H1 (cell line): ENCODE measurements at regions not wholly inside any gene's neighbourhood (a gene's known extent, or its start where the extent isn't known, plus 50 kb on each side); places are given as distances from the start of the nearest gene placed in this dataset.

Source experiments
- CTCF ChIA-PET: fragments of 300-600 bp; sonication (Branson Sonifier 250); formaldehyde crosslinking; loops from one replicate; lab custom pipeline; 2021; ENCODE audit not compliant: partially characterized antibody; lab: Charles Lee
- POLR2A ChIA-PET: fragments of 300-600 bp; sonication (Branson Sonifier 250); formaldehyde crosslinking; loops from one replicate; lab custom pipeline; 2021; ENCODE audit warnings: inconsistent platforms; ENCODE audit not compliant: partially characterized antibody; lab: Charles Lee
- DNase-seq, 2 experiments: peaks; one replicate each; pipeline versions ENCODE4 v3.0.0 to v3.0.0-alpha.2; 2010 to 2022; ENCODE audit warnings: low spot score in 2 of 2, low read depth in 1 of 2, mixed read lengths in 1 of 2
- FAIRE-seq: peaks from 2 replicates; lab custom pipeline; 2011; peaks lifted over from hg19 to GRCh38; lab: Jason Lieb, UNC
- H2AFZ ChIP-seq: 2 replicates; pipeline ENCODE4 v1.8.1; 2012; ENCODE audit warnings: low read length, inconsistent platforms
- H2AK5ac ChIP-seq: 2 replicates; pipeline ENCODE4 v1.6.1; 2013; ENCODE audit warnings: low read depth, low read length
- H2BK120ac ChIP-seq: replicated peaks from 2 replicates; pipeline ENCODE3; 2013; ENCODE audit warnings: low read depth, low read length, inconsistent platforms
- H2BK12ac ChIP-seq: 2 replicates; pipeline ENCODE4 v1.6.1; 2013; ENCODE audit warnings: low read depth, low read length
- H2BK15ac ChIP-seq: 2 replicates; pipeline ENCODE4 v1.6.1; 2013; ENCODE audit warnings: low read length
- H2BK20ac ChIP-seq: 2 replicates; pipeline ENCODE4 v1.6.1; 2013; ENCODE audit warnings: low read length
- H2BK5ac ChIP-seq: 2 replicates; pipeline ENCODE4 v1.6.1; 2013; ENCODE audit warnings: low read depth, low read length
- H3K14ac ChIP-seq: 2 replicates; pipeline ENCODE4 v1.6.1; 2013; ENCODE audit warnings: inconsistent platforms; ENCODE audit not compliant: insufficient read length
- H3K18ac ChIP-seq: 2 replicates; pipeline ENCODE4 v1.6.1; 2013; ENCODE audit warnings: low read length; ENCODE audit errors: extremely low read depth
- H3K23ac ChIP-seq: 2 replicates; pipeline ENCODE4 v1.6.1; 2013; ENCODE audit warnings: inconsistent platforms; ENCODE audit not compliant: insufficient read length
- H3K23me2 ChIP-seq: 2 replicates; pipeline ENCODE4 v1.6.1; 2013; ENCODE audit warnings: low read depth, low read length
- H3K27ac ChIP-seq: 2 replicates; pipeline ENCODE4 v1.6.1; 2011; ENCODE audit warnings: low read depth, low read length, inconsistent platforms
- H3K27me3 ChIP-seq, 4 experiments: replicated peaks in 1 of 4; 1 replicate in 1 of 4; 2 replicates in 3 of 4; pipeline versions ENCODE4 v1.6.1 to v1.8.1; 2011 to 2013; ENCODE audit warnings: low read length in 3 of 4, mild to moderate bottlenecking in 3 of 4, inconsistent platforms in 2 of 4, mixed read lengths in 2 of 4, moderate library complexity in 1 of 4; ENCODE audit not compliant: control insufficient read depth in 3 of 4, insufficient read depth in 3 of 4; ENCODE audit errors: extremely low read depth in 1 of 4
- H3K36me3 ChIP-seq, 4 experiments: 2 replicates each; pipeline versions ENCODE4 v1.6.1 to v1.8.1; 2011 to 2013; ENCODE audit warnings: mild to moderate bottlenecking in 4 of 4, low read length in 3 of 4, moderate library complexity in 2 of 4, control low read depth in 1 of 4, inconsistent platforms in 1 of 4; ENCODE audit not compliant: insufficient read depth in 4 of 4, control insufficient read depth in 2 of 4
- H3K4ac ChIP-seq: replicated peaks from 2 replicates; pipeline ENCODE3; 2013; ENCODE audit warnings: low read length, low read depth, mixed read lengths, inconsistent platforms; ENCODE audit not compliant: insufficient read length
- H3K4me1 ChIP-seq, 4 experiments: replicated peaks in 1 of 4; 1 replicate in 1 of 4; 2 replicates in 3 of 4; pipeline versions ENCODE4 v1.6.1 to v1.8.1; 2011 to 2013; ENCODE audit warnings: low read length in 3 of 4, inconsistent platforms in 2 of 4, mixed read lengths in 1 of 4; ENCODE audit not compliant: insufficient read depth in 4 of 4, control insufficient read depth in 3 of 4
- H3K4me2 ChIP-seq, 2 experiments: 2 replicates each; pipeline versions ENCODE4 v1.6.1 to v1.8.1; 2011 to 2013; ENCODE audit warnings: low read depth in 2 of 2, low read length in 2 of 2, control low read depth in 1 of 2, inconsistent platforms in 1 of 2, mild to moderate bottlenecking in 1 of 2; ENCODE audit not compliant: insufficient read depth in 1 of 2
- H3K4me3 ChIP-seq, 4 experiments: fragments of 200-600, 300-600 bp in 1 of 4; sonication (generic), shearing (Covaris generic), sonication (Bioruptor Twin) in 1 of 4; 2 replicates each; pipeline versions ENCODE4 v1.5.1 to v1.8.1; 2011 to 2016; ENCODE audit warnings: low read length in 4 of 4, low read depth in 3 of 4, control low read depth in 2 of 4, inconsistent platforms in 2 of 4, mild to moderate bottlenecking in 2 of 4, mixed read lengths in 1 of 4, moderate library complexity in 1 of 4; ENCODE audit not compliant: insufficient read depth in 2 of 4; ENCODE audit errors: extremely low read depth in 1 of 4
- H3K56ac ChIP-seq: replicated peaks from 2 replicates; pipeline ENCODE3; 2013; ENCODE audit warnings: low read depth, mild to moderate bottlenecking, mixed read lengths, low read length, inconsistent platforms; ENCODE audit not compliant: insufficient read length
- H3K79me1 ChIP-seq: 2 replicates; pipeline ENCODE4 v1.6.1; 2013; ENCODE audit warnings: low read depth, low read length, control low read depth
- H3K79me2 ChIP-seq, 2 experiments: 2 replicates each; pipeline versions ENCODE4 v1.6.1 to v1.8.1; 2012 to 2013; ENCODE audit warnings: low read length in 2 of 2, mild to moderate bottlenecking in 2 of 2, inconsistent platforms in 1 of 2; ENCODE audit not compliant: insufficient read depth in 2 of 2, control insufficient read depth in 1 of 2
- H3K9ac ChIP-seq, 4 experiments: replicated peaks in 1 of 4; 1 replicate in 1 of 4; 2 replicates in 3 of 4; pipeline versions ENCODE4 v1.6.1 to v1.8.1; 2011 to 2013; ENCODE audit warnings: low read depth in 3 of 4, low read length in 3 of 4, control low read depth in 2 of 4, mild to moderate bottlenecking in 2 of 4, moderate library complexity in 2 of 4, inconsistent platforms in 1 of 4; ENCODE audit errors: extremely low read depth in 1 of 4
- H3K9me3 ChIP-seq, 2 experiments: 2 replicates each; pipeline versions ENCODE4 v1.6.1 to v1.8.1; 2012 to 2013; ENCODE audit warnings: mild to moderate bottlenecking in 2 of 2, moderate library complexity in 2 of 2, control low read depth in 1 of 2, inconsistent platforms in 1 of 2, low read depth in 1 of 2, low read length in 1 of 2, mixed read lengths in 1 of 2; ENCODE audit not compliant: insufficient read depth in 2 of 2
- H4K20me1 ChIP-seq, 2 experiments: replicated peaks in 1 of 2; 2 replicates each; pipeline versions ENCODE3 to v1.8.1; 2011 to 2013; ENCODE audit warnings: inconsistent platforms in 2 of 2, low read length in 2 of 2, mild to moderate bottlenecking in 1 of 2; ENCODE audit not compliant: insufficient read depth in 2 of 2, control insufficient read depth in 1 of 2
- H4K5ac ChIP-seq: 2 replicates; pipeline ENCODE4 v1.6.1; 2013; ENCODE audit warnings: low read length, low read depth, mixed read lengths, inconsistent platforms; ENCODE audit not compliant: insufficient read length
- H4K8ac ChIP-seq: 2 replicates; pipeline ENCODE4 v1.8.0; 2013; ENCODE audit warnings: mild to moderate bottlenecking, moderate library complexity, low read length, inconsistent platforms; ENCODE audit not compliant: insufficient read depth; ENCODE audit errors: extremely low read depth
- H4K91ac ChIP-seq: replicated peaks from 2 replicates; pipeline ENCODE3; 2013; ENCODE audit warnings: low read length, mixed read lengths, inconsistent platforms; ENCODE audit not compliant: insufficient read length
- CTBP2 ChIP-seq: IDR thresholded peaks from 2 replicates; pipeline ENCODE4 v1.7.0; 2011; ENCODE audit warnings: borderline replicate concordance, mild to moderate bottlenecking, moderate library complexity, mixed read lengths, low read length; ENCODE audit not compliant: insufficient read depth, insufficient read length
- EP300 ChIP-seq, 2 experiments: IDR thresholded peaks; 1 replicate in 1 of 2; 2 replicates in 1 of 2; pipeline ENCODE4 v1.6.1; 2011 to 2012; ENCODE audit warnings: low read depth in 2 of 2, low read length in 2 of 2, mild to moderate bottlenecking in 2 of 2, borderline replicate concordance in 1 of 2, inconsistent platforms in 1 of 2, moderate library complexity in 1 of 2
- EZH2 ChIP-seq: fragments of 200-600 bp; sonication (generic); IDR thresholded peaks from 2 replicates; pipeline ENCODE4 v1.7.1; 2012; ENCODE audit warnings: low read depth, mild to moderate bottlenecking, moderate library complexity, low read length, inconsistent platforms; ENCODE audit not compliant: severe bottlenecking
- GTF2F1 ChIP-seq: IDR thresholded peaks from 2 replicates; pipeline ENCODE4 v1.6.1; 2012; ENCODE audit warnings: low read depth, low read length, improper control_type of control experiment, borderline replicate concordance
- HDAC2 ChIP-seq, 2 experiments: fragments of 300-600 bp in 1 of 2; sonication (generic) in 1 of 2; IDR thresholded peaks; 2 replicates each; pipeline ENCODE4 v1.6.1; 2011 to 2012; ENCODE audit warnings: low read depth in 2 of 2, low read length in 2 of 2, mild to moderate bottlenecking in 2 of 2, moderate library complexity in 2 of 2, borderline replicate concordance in 1 of 2, inconsistent platforms in 1 of 2
- JUND ChIP-seq: IDR thresholded peaks from 2 replicates; pipeline ENCODE4 v1.6.1; 2011; ENCODE audit warnings: mild to moderate bottlenecking, improper control_type of control experiment, low read length
- MAFK ChIP-seq: IDR thresholded peaks from 2 replicates; pipeline ENCODE4 v1.6.1; 2012; ENCODE audit warnings: low read depth, mild to moderate bottlenecking, improper control_type of control experiment, low read length
- SP1 ChIP-seq: IDR thresholded peaks from 2 replicates; pipeline ENCODE4 v1.6.1; 2011; ENCODE audit warnings: low read depth, low read length
- WGBS, 2 experiments: shearing (Covaris generic) in 1 of 2; methylation state at CpG; one replicate each; pipeline versions ENCODE4 v1.1.6 to v1.1.7; 2013 to 2015; ENCODE audit warnings: low lambda C conversion rate in 2 of 2, mixed read lengths in 2 of 2, inconsistent platforms in 1 of 2, low coverage in 1 of 2, missing lambda C conversion rate in 1 of 2; ENCODE audit not compliant: insufficient replicate concordance in 2 of 2, insufficient coverage in 1 of 2, insufficient read length in 1 of 2; ENCODE audit errors: extremely low coverage in 1 of 2, missing lambda C conversion rate in 1 of 2; 5-methylcytosine and 5-hydroxymethylcytosine counted together
- TF ChIP-seq, protein P1 (sequence below), 3 experiments: IDR thresholded peaks; 1 replicate in 2 of 3; 2 replicates in 1 of 3; pipeline versions ENCODE4 v1.5.1 to v1.6.1; 2011; ENCODE audit warnings: low read length in 3 of 3, mild to moderate bottlenecking in 3 of 3, inconsistent platforms in 2 of 3, low read depth in 1 of 3, moderate library complexity in 1 of 3; ENCODE audit not compliant: insufficient read depth in 1 of 3; ENCODE audit errors: control extremely low read depth in 1 of 3

DNA sequence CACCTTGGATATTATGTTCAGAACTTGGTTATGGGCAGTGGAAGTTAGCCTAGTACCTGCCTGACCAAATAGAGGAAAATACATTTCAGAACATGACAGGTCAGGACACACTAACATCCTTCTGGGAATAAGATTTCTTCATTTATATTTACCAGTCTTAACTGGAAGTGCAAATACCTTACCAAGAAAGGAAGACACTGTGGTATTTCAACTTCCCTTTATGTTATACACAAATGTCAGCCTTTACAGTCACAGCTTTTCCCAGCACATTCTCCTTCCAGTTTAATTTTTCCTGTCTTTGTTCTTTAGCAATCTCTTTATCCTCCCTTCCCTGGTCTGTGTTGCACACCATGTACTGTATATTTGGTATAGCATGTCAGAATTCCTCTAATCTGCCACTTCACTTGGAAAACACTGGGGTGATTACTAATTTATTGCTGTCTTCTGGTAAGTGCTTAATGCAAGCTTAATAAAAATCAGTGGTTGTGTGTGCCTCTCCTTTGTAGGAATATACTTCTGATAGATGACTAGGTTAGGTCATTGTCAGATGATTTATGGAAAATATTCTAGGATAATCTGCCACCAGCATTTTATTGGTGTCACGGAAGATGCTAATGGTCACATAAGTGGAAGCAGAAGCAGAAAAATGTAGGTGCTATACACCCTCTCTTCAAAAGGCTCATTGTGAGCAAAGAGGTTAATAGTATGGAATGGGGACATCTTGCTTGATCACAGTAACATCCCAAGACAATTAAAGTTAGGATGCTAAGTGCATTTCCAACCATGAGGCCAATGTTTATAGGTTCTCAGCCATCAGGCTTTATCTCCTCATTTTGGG is 124.3 kb upstream of the STARD13 start:
- Histone ChIP-seq H3K9me3 (no peaks in the 10 kb centered on the region), H2BK120ac (no peak overlapping the region), H2BK15ac (no peak overlapping the region), H3K27me3 (no peaks in the 10 kb centered on the region), H3K18ac (no peak overlapping the region), H3K23me2 (no peaks in the 10 kb centered on the region; the same call in 1 of the 2 replicates), H3K56ac (no peak overlapping the region), H2BK20ac (no peak overlapping the region), H3K4me1 (peaks cover 0 to 3% (median 3%) of the 10 kb centered on the region in 4 experiments; a peak in 4 of 7 replicates), H4K5ac (no peak overlapping the region), H2AK5ac (no peak overlapping the region), H4K91ac (no peak overlapping the region), H2BK12ac (no peak overlapping the region), H3K4me2 (no peak overlapping the region), H4K20me1 (no peaks in the 10 kb centered on the region), H3K14ac (no peak overlapping the region), H3K4ac (no peak overlapping the region), H2AFZ (no peak overlapping the region), H3K9ac (no peak overlapping the region), H3K36me3 (no peaks in the 10 kb centered on the region), H3K79me2 (no peaks in the 10 kb centered on the region), H3K4me3 (no peak overlapping the region), H3K23ac (no peak overlapping the region), H3K79me1 (no peaks in the 10 kb centered on the region), H3K27ac (no peak overlapping the region), H2BK5ac (no peak overlapping the region), H4K8ac (no peak overlapping the region)
- 94% methylated on average over 1 of the region's 1 CpG; no CpG with 5 or more reads in 1 of the 2 experiments for WGBS, 2 experiments
- CTCF ChIA-PET, result no interaction called here
- POLR2A ChIA-PET, result no interaction called here
- DNase-seq, result no peak
- FAIRE-seq, result no peak
- TF ChIP-seq CTBP2 (no peak), EZH2 (no peak), SP1 (no peak), HDAC2 (IDR thresholded peaks at IDR 0.05; ENCODE audit: borderline replicate concordance in 1 of 2, low read depth in 2 of 2, low read length in 2 of 2) (no peak), MAFK (no peak), EP300 (IDR thresholded peaks at IDR 0.05; ENCODE audit: borderline replicate concordance in 1 of 2, low read depth in 2 of 2, low read length in 2 of 2) (no peak), GTF2F1 (no peak), JUND (no peak)
- TF ChIP-seq, protein P1, sequence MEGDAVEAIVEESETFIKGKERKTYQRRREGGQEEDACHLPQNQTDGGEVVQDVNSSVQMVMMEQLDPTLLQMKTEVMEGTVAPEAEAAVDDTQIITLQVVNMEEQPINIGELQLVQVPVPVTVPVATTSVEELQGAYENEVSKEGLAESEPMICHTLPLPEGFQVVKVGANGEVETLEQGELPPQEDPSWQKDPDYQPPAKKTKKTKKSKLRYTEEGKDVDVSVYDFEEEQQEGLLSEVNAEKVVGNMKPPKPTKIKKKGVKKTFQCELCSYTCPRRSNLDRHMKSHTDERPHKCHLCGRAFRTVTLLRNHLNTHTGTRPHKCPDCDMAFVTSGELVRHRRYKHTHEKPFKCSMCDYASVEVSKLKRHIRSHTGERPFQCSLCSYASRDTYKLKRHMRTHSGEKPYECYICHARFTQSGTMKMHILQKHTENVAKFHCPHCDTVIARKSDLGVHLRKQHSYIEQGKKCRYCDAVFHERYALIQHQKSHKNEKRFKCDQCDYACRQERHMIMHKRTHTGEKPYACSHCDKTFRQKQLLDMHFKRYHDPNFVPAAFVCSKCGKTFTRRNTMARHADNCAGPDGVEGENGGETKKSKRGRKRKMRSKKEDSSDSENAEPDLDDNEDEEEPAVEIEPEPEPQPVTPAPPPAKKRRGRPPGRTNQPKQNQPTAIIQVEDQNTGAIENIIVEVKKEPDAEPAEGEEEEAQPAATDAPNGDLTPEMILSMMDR (IDR thresholded peaks at IDR 0.05; ENCODE audit: control extremely low read depth in 1 of 3, insufficient read depth in 1 of 3, low read depth in 1 of 3, low read length in 3 of 3), result no peak
